OCI-LY7 (cell line): ENCODE measurements at regions not wholly inside any gene's neighbourhood (a gene's known extent, or its start where the extent isn't known, plus 50 kb on each side); places are given as distances from the start of the nearest gene placed in this dataset.

ENCODE experiments used
- BruUV-seq: library from RNA; stranded (reverse); fragments of 400-500 nt; replicated peaks from 2 replicates; lab custom pipeline; 2021; lab: Mats Ljungman, UMichigan
- CTCF ChIA-PET: fragments of 300-600 bp; sonication (Branson Sonifier 250); formaldehyde crosslinking; loops from one replicate; lab custom pipeline; 2022; ENCODE audit warnings: antibody characterized with exemption; ENCODE audit not compliant: unreplicated experiment; lab: Charles Lee
- POLR2A ChIA-PET: fragments of 300-600 bp; sonication (Branson Sonifier 250); formaldehyde crosslinking; loops from one replicate; lab custom pipeline; 2022; ENCODE audit warnings: antibody characterized with exemption; lab: Charles Lee
- DNase-seq: peaks from one replicate; pipeline ENCODE4 v3.0.0-alpha.2; 2015; ENCODE audit warnings: low spot score
- H2AFZ ChIP-seq: fragments of 200-600 bp; sonication (generic), shearing (Covaris generic); 2 replicates; pipeline ENCODE4 v1.6.1; 2014; ENCODE audit warnings: mild to moderate bottlenecking, antibody characterized with exemption, low read length, moderate library complexity
- H3K27ac ChIP-seq: fragments of 200-600 bp; sonication (generic); 2 replicates; pipeline ENCODE4 v1.5.1; 2014; ENCODE audit warnings: mixed run types, low read depth, mild to moderate bottlenecking, moderate library complexity, low read length, inconsistent platforms; ENCODE audit not compliant: poor library complexity, severe bottlenecking
- H3K36me3 ChIP-seq: fragments of 200-600 bp; sonication (generic); 2 replicates; pipeline ENCODE4 v1.6.1; 2014; ENCODE audit warnings: mild to moderate bottlenecking, antibody characterized with exemption, low read length, moderate library complexity, mixed read lengths; ENCODE audit not compliant: insufficient read depth
- H3K4me1 ChIP-seq: fragments of 200-600 bp; sonication (generic); 2 replicates; pipeline ENCODE4 v1.5.1; 2014; ENCODE audit warnings: mild to moderate bottlenecking, low read length; ENCODE audit not compliant: insufficient read depth, poor library complexity, severe bottlenecking
- H3K4me2 ChIP-seq: fragments of 200-600 bp; sonication (generic); 2 replicates; pipeline ENCODE4 v1.6.1; 2014; ENCODE audit warnings: mild to moderate bottlenecking, low read length
- H3K4me3 ChIP-seq: fragments of 200-600 bp; sonication (generic); 2 replicates; pipeline ENCODE4 v1.5.1; 2014; ENCODE audit warnings: mild to moderate bottlenecking, low read depth, low read length; ENCODE audit not compliant: poor library complexity, severe bottlenecking
- H3K79me2 ChIP-seq: fragments of 200-600 bp; sonication (generic); 2 replicates; pipeline ENCODE4 v1.6.1; 2016; ENCODE audit warnings: low read depth, mild to moderate bottlenecking, low read length, moderate library complexity, mixed read lengths; ENCODE audit not compliant: insufficient read depth
- H3K9me2 ChIP-seq: fragments of 200-600 bp; sonication (generic); 2 replicates; pipeline ENCODE4 v1.6.1; 2016; ENCODE audit warnings: mild to moderate bottlenecking, low read length, mixed read lengths; ENCODE audit not compliant: insufficient read depth
- H3K9me3 ChIP-seq: fragments of 200-600 bp; sonication (generic); 2 replicates; pipeline ENCODE4 v1.6.1; 2014; ENCODE audit warnings: mild to moderate bottlenecking, mixed run types, low read length, mixed read lengths
- H4K20me1 ChIP-seq: fragments of 200-600 bp; sonication (generic); 2 replicates; pipeline ENCODE4 v1.6.1; 2014; ENCODE audit warnings: mild to moderate bottlenecking, antibody characterized with exemption, low read length, moderate library complexity, mixed read lengths; ENCODE audit not compliant: insufficient read depth
- EZH2phosphoT487 ChIP-seq: fragments of 200-600 bp; sonication (generic); IDR thresholded peaks from 2 replicates; pipeline ENCODE4 v1.6.1; 2018; ENCODE audit warnings: low read depth, borderline replicate concordance, mild to moderate bottlenecking, mixed run types, antibody characterized with exemption, low read length, moderate library complexity, mixed read lengths
- intact Hi-C: fragments of 100-400 bp; cut with micrococcal nuclease; formaldehyde crosslinking; loops from one replicate; pipeline ENCODE4 v1.10.0; 2022; ENCODE audit not compliant: unreplicated experiment
- TF ChIP-seq, protein P1 (sequence below): fragments of 200-600 bp; sonication (generic); conservative IDR thresholded peaks from 2 replicates; pipeline ENCODE4 v1.5.1; 2014; ENCODE audit warnings: mild to moderate bottlenecking, antibody characterized with exemption, low read length, moderate library complexity, mixed read lengths

DNA sequence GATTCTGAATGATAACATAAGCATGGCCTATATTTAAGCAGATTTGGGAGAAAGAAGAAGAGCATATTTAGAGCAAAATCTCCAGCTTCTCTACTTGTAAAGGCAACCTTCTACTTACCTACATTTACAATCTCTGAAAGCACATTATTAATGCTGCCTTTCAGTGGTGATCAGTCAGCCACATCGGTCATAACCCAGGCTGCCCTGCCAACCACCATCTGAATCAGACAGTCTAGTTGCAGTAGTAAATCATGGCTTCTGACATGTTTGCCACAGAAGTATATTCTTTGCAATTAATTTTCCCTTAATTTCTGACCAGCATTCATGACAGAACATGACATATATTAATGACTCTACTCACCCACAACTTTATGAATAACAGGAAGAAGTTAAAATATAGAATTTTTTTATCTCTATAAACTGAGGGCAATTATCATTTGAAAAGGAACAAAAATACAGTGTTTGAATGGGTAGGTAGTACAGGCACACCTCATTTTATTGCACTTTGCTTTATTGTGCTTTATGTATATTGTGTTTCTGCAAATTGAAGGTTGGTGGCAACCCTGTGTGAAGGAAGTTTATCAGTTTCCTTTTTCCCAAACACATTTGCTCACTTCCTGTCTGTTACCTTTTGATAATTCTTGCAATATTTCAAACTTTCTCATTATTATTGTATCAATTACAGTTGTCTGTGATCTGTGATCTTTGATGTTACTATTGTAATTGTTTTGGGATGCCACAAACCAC is 531.6 kb upstream of the CHAC2 start:
- CTCF ChIA-PET: no interaction called here
- H3K4me2 ChIP-seq: no peak overlapping the region
- no peaks in the 10 kb centered on the region for H3K9me3 ChIP-seq
- no TSS peak for BruUV-seq
- DNase-seq: no peak
- no peaks in the 10 kb centered on the region for H3K36me3 ChIP-seq
- H2AFZ ChIP-seq: no peak overlapping the region
- H3K27ac ChIP-seq: no peak overlapping the region
- no peaks in the 10 kb centered on the region for H3K79me2 ChIP-seq
- no peaks in the 10 kb centered on the region for H4K20me1 ChIP-seq
- TF ChIP-seq EZH2phosphoT487: no peak
- TF ChIP-seq, protein P1, sequence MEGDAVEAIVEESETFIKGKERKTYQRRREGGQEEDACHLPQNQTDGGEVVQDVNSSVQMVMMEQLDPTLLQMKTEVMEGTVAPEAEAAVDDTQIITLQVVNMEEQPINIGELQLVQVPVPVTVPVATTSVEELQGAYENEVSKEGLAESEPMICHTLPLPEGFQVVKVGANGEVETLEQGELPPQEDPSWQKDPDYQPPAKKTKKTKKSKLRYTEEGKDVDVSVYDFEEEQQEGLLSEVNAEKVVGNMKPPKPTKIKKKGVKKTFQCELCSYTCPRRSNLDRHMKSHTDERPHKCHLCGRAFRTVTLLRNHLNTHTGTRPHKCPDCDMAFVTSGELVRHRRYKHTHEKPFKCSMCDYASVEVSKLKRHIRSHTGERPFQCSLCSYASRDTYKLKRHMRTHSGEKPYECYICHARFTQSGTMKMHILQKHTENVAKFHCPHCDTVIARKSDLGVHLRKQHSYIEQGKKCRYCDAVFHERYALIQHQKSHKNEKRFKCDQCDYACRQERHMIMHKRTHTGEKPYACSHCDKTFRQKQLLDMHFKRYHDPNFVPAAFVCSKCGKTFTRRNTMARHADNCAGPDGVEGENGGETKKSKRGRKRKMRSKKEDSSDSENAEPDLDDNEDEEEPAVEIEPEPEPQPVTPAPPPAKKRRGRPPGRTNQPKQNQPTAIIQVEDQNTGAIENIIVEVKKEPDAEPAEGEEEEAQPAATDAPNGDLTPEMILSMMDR: no peak
- intact Hi-C loops: no loop called here
- no peaks in the 10 kb centered on the region; the same call in 1 of the 2 replicates for H3K9me2 ChIP-seq
- no peaks in the 10 kb centered on the region for H3K4me1 ChIP-seq
- no peak overlapping the region for H3K4me3 ChIP-seq
- POLR2A ChIA-PET: interaction anchor here (0.7 kb wide), 1 partner anchor 220 kb away, joined by 4 read pairs; no protein-coding TSS in a partner anchor

DNA sequence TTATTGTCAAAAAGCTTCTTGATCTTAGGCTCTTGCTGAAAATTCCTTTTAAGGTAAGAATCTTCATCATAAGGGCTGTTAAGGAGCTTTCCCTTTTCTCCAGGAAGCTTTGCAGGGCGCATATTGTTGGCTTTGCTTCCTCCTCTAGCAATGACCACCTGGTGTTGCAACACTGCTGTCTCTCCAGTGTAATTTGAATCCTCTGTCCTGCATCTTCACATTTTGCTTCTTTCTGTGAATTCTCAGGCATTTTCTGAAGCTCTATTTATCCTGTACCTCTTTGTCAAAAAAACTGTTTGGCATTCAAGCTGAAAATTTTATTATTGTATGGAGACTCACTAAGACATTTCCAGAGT is 533.1 kb upstream of the CHAC2 start:
- POLR2A ChIA-PET: interaction anchor here (0.6 kb wide), 1 partner anchor 20 kb away, joined by 3 read pairs; no protein-coding TSS in a partner anchor
- no peaks in the 10 kb centered on the region for H3K4me1 ChIP-seq
- H3K79me2 ChIP-seq: no peaks in the 10 kb centered on the region
- no peak overlapping the region for H2AFZ ChIP-seq
- no peaks in the 10 kb centered on the region; the same call in 1 of the 2 replicates for H3K9me2 ChIP-seq
- CTCF ChIA-PET: no interaction called here
- no peak overlapping the region for H3K4me2 ChIP-seq
- no peak overlapping the region for H3K27ac ChIP-seq
- no peak for TF ChIP-seq EZH2phosphoT487
- TF ChIP-seq, protein P1: no peak
- no peak for DNase-seq
- intact Hi-C loops: no loop called here
- BruUV-seq: no TSS peak
- H4K20me1 ChIP-seq: no peaks in the 10 kb centered on the region
- no peaks in the 10 kb centered on the region for H3K36me3 ChIP-seq
- no peak overlapping the region for H3K4me3 ChIP-seq
- no peaks in the 10 kb centered on the region for H3K9me3 ChIP-seq
